IMR-90 (cell line): ENCODE measurements at regions not wholly inside any gene's neighbourhood (a gene's known extent, or its start where the extent isn't known, plus 50 kb on each side); places are given as distances from the start of the nearest gene placed in this dataset.

Source experiments
- ATAC-seq: fragments of 200-7000 bp; cut with Tn5 transposase; 2 replicates; pipeline ENCODE4 v1.9.1; 2020; ENCODE audit warnings: low read depth, mild to moderate bottlenecking, moderate library complexity
- BruUV-seq: library from RNA; stranded (reverse); fragments of 400-500 nt; replicated peaks from 2 replicates; lab custom pipeline; 2021; lab: Mats Ljungman, UMichigan
- CTCF ChIA-PET: fragments of 300-600 bp; formaldehyde crosslinking; extraction: SDS; loops from one replicate; lab custom pipeline; 2021; ENCODE audit warnings: antibody characterized with exemption; lab: Yijun Ruan, JAX
- POLR2A ChIA-PET: fragments of 300-600 bp; sonication (Branson Sonifier 250); formaldehyde crosslinking; loops from one replicate; lab custom pipeline; 2022; ENCODE audit warnings: antibody characterized with exemption; ENCODE audit not compliant: unreplicated experiment; lab: Charles Lee
- DNase-seq: peaks from one replicate; pipeline ENCODE4 v3.0.0; 2013
- H2AFZ ChIP-seq: replicated peaks from 2 replicates; pipeline ENCODE3; 2013; ENCODE audit warnings: low read length, mild to moderate bottlenecking; ENCODE audit not compliant: poor library complexity
- H2AK5ac ChIP-seq: 2 replicates; pipeline ENCODE4 v1.6.1; 2013; ENCODE audit warnings: low read depth, low read length, inconsistent platforms
- H2AK9ac ChIP-seq: replicated peaks from 2 replicates; pipeline ENCODE3; 2013; ENCODE audit warnings: mild to moderate bottlenecking, low read depth, low read length, moderate library complexity; ENCODE audit not compliant: poor library complexity
- H2BK120ac ChIP-seq: 2 replicates; pipeline ENCODE4 v1.6.1; 2013; ENCODE audit warnings: low read depth, low read length, inconsistent platforms
- H2BK15ac ChIP-seq: 3 replicates; pipeline ENCODE4 v1.6.1; 2013; ENCODE audit warnings: low read depth, low read length, inconsistent platforms
- H2BK20ac ChIP-seq: 2 replicates; pipeline ENCODE4 v1.6.1; 2013; ENCODE audit warnings: low read depth, mild to moderate bottlenecking, inconsistent platforms, low read length, moderate library complexity
- H2BK5ac ChIP-seq: 2 replicates; pipeline ENCODE4 v1.6.1; 2013; ENCODE audit warnings: mild to moderate bottlenecking, low read depth, low read length, inconsistent platforms; ENCODE audit not compliant: poor library complexity, severe bottlenecking
- H3K14ac ChIP-seq: replicated peaks from 2 replicates; pipeline ENCODE4 v1.6.1; 2013; ENCODE audit warnings: low read depth, low read length, inconsistent platforms
- H3K18ac ChIP-seq: 2 replicates; pipeline ENCODE4 v1.6.1; 2013; ENCODE audit warnings: low read depth, low read length, control low read depth
- H3K23ac ChIP-seq: 2 replicates; pipeline ENCODE4 v1.6.1; 2013; ENCODE audit warnings: low read depth, low read length, inconsistent platforms
- H3K27ac ChIP-seq: 2 replicates; pipeline ENCODE4 v1.5.1; 2013; ENCODE audit warnings: mild to moderate bottlenecking, control low read depth, low read length; ENCODE audit not compliant: insufficient read depth
- H3K27me3 ChIP-seq: 2 replicates; pipeline ENCODE4 v1.6.1; 2013; ENCODE audit warnings: low read length; ENCODE audit not compliant: control insufficient read depth, insufficient read depth
- H3K36me3 ChIP-seq: 2 replicates; pipeline ENCODE4 v1.6.1; 2013; ENCODE audit warnings: low read length, mixed read lengths; ENCODE audit not compliant: control insufficient read depth, insufficient read depth
- H3K4ac ChIP-seq: 2 replicates; pipeline ENCODE4 v1.6.1; 2013; ENCODE audit warnings: low read depth, low read length, inconsistent platforms
- H3K4me1 ChIP-seq: 2 replicates; pipeline ENCODE4 v1.6.1; 2013; ENCODE audit warnings: low read length, mixed read lengths; ENCODE audit not compliant: control insufficient read depth, insufficient read depth
- H3K4me2 ChIP-seq: 2 replicates; pipeline ENCODE4 v1.6.1; 2013; ENCODE audit warnings: low read depth, mild to moderate bottlenecking, control low read depth, low read length, moderate library complexity
- H3K4me3 ChIP-seq: 2 replicates; pipeline ENCODE4 v1.5.1; 2013; ENCODE audit warnings: low read depth, mild to moderate bottlenecking, control low read depth, low read length, moderate library complexity; ENCODE audit not compliant: insufficient read depth
- H3K56ac ChIP-seq: 2 replicates; pipeline ENCODE4 v1.6.1; 2013; ENCODE audit warnings: low read length, inconsistent platforms; ENCODE audit not compliant: insufficient read depth; ENCODE audit errors: extremely low read depth
- H3K79me1 ChIP-seq, 2 experiments: 2 replicates each; pipeline ENCODE4 v1.6.1; 2013; ENCODE audit warnings: low read length in 2 of 2, inconsistent platforms in 1 of 2, low read depth in 1 of 2
- H3K9ac ChIP-seq: 2 replicates; pipeline ENCODE4 v1.6.1; 2013; ENCODE audit warnings: low read depth, low read length, control low read depth
- H3K9me1 ChIP-seq: 2 replicates; pipeline ENCODE4 v1.6.1; 2013; ENCODE audit warnings: low read length, inconsistent platforms; ENCODE audit not compliant: insufficient read depth
- H3K9me3 ChIP-seq: 2 replicates; pipeline ENCODE4 v1.6.1; 2013; ENCODE audit warnings: low read length; ENCODE audit not compliant: control insufficient read depth, insufficient read depth
- H4K20me1 ChIP-seq: 2 replicates; pipeline ENCODE4 v1.6.1; 2013; ENCODE audit warnings: low read length, inconsistent platforms; ENCODE audit not compliant: insufficient read depth
- H4K5ac ChIP-seq: 2 replicates; pipeline ENCODE4 v1.6.1; 2013; ENCODE audit warnings: mild to moderate bottlenecking, low read depth, low read length, control low read depth
- H4K8ac ChIP-seq, 2 experiments: 2 replicates each; pipeline ENCODE4 v1.6.1; 2013; ENCODE audit warnings: low read depth in 2 of 2, low read length in 2 of 2, control low read depth in 1 of 2, inconsistent platforms in 1 of 2
- H4K91ac ChIP-seq: 2 replicates; pipeline ENCODE4 v1.6.1; 2013; ENCODE audit warnings: low read depth, low read length, inconsistent platforms; ENCODE audit not compliant: insufficient read depth
- BHLHE40 ChIP-seq: fragments of 150-350 bp; IDR thresholded peaks from 2 replicates; pipeline ENCODE4 v1.6.1; 2016; ENCODE audit warnings: mild to moderate bottlenecking, low read depth, low read length
- CEBPB ChIP-seq: IDR thresholded peaks from 2 replicates; pipeline ENCODE4 v1.6.1; 2012; ENCODE audit warnings: low read depth, low read length, improper control_type of control experiment
- CHD1 ChIP-seq: IDR thresholded peaks from 2 replicates; pipeline ENCODE4 v1.6.1; 2012; ENCODE audit warnings: low read depth, low read length, improper control_type of control experiment
- CTCF ChIP-seq: conservative IDR thresholded peaks from 2 replicates; pipeline ENCODE4 v1.5.1; 2012; ENCODE audit warnings: mild to moderate bottlenecking, low read depth, low read length, improper control_type of control experiment
- MAZ ChIP-seq: IDR thresholded peaks from 2 replicates; pipeline ENCODE4 v1.6.1; 2012; ENCODE audit warnings: low read depth, mild to moderate bottlenecking, low read length, improper control_type of control experiment, moderate library complexity, borderline replicate concordance
- MXI1 ChIP-seq: IDR thresholded peaks from 2 replicates; pipeline ENCODE4 v1.6.1; 2012; ENCODE audit warnings: low read depth, mild to moderate bottlenecking, low read length, moderate library complexity, borderline replicate concordance
- NFE2L2 ChIP-seq: fragments of 150-350 bp; IDR thresholded peaks from 2 replicates; pipeline ENCODE4 v1.6.1; 2016; ENCODE audit warnings: low read depth, mild to moderate bottlenecking, low read length
- POLR2A ChIP-seq: IDR thresholded peaks from 2 replicates; pipeline ENCODE4 v1.6.1; 2012; ENCODE audit warnings: mild to moderate bottlenecking, low read depth, low read length
- RCOR1 ChIP-seq: IDR thresholded peaks from 2 replicates; pipeline ENCODE4 v1.6.1; 2012; ENCODE audit warnings: mild to moderate bottlenecking, low read length, improper control_type of control experiment; ENCODE audit not compliant: insufficient replicate concordance
- RFX5 ChIP-seq: IDR thresholded peaks from 2 replicates; pipeline ENCODE4 v1.8.0; 2012; ENCODE audit warnings: low read depth, mild to moderate bottlenecking, low read length, moderate library complexity
- SMC3 ChIP-seq: fragments of 150-350 bp; IDR thresholded peaks from 2 replicates; pipeline ENCODE4 v1.6.1; 2016; ENCODE audit warnings: low read depth, mild to moderate bottlenecking, antibody characterized with exemption, low read length, moderate library complexity
- USF2 ChIP-seq: fragments of 150-350 bp; IDR thresholded peaks from 2 replicates; pipeline ENCODE4 v1.6.1; 2017; ENCODE audit warnings: mild to moderate bottlenecking, antibody characterized with exemption, low read length, low read depth
- WGBS, 2 experiments: methylation state at CpG; one replicate each; pipeline versions ENCODE4 v1.1.5 to v1.1.7; 2013; ENCODE audit warnings: missing lambda C conversion rate in 2 of 2; ENCODE audit not compliant: insufficient read length in 1 of 2; ENCODE audit errors: extremely low coverage in 2 of 2; 5-methylcytosine and 5-hydroxymethylcytosine counted together
- dilution Hi-C: fragments of 300-500 bp; cut with HindIII; formaldehyde crosslinking; loops from one replicate; pipeline ENCODE4 v1.14.3; 2018; ENCODE audit warnings: low sequenced_read_pairs; ENCODE audit not compliant: unreplicated experiment
- in situ Hi-C: fragments of 300-500 bp; cut with MboI; formaldehyde crosslinking; loops from 3 replicates; pipeline ENCODE4 v1.14.3; 2019; ENCODE audit warnings: low sequenced_read_pairs, inconsistent platforms, mixed read lengths
- intact Hi-C: fragments of 100-400 bp; cut with micrococcal nuclease; formaldehyde crosslinking; loops from 2 replicates; pipeline ENCODE4 v1.10.0; 2022
- TF ChIP-seq, protein P1 (sequence below): fragments of 150-350 bp; IDR thresholded peaks from 2 replicates; pipeline ENCODE4 v1.6.1; 2016; ENCODE audit warnings: low read depth, mild to moderate bottlenecking, low read length, moderate library complexity, borderline replicate concordance

- no peak for ATAC-seq
Measured at GRCh38 chr5:85716344-85717202, 901.2 kb upstream of the COX7C start.

More at GRCh38 chr5:85716344-85717202, 901.2 kb upstream of the COX7C start:
- Histone ChIP-seq H2BK5ac (no peak overlapping the region), H3K36me3 (no peaks in the 10 kb centered on the region), H4K91ac (no peak overlapping the region), H4K8ac (no peak overlapping the region), H3K79me1 (no peaks in the 10 kb centered on the region), H2BK20ac (no peak overlapping the region), H2AK9ac (no peak overlapping the region), H4K20me1 (no peaks in the 10 kb centered on the region), H3K9me3 (peaks cover 3% of the 10 kb centered on the region), H3K27me3 (no peaks in the 10 kb centered on the region), H2BK15ac (no peak overlapping the region), H3K27ac (no peak overlapping the region), H2AK5ac (no peak overlapping the region), H3K4ac (no peak overlapping the region), H3K4me1 (no peaks in the 10 kb centered on the region), H3K18ac (no peak overlapping the region), H3K14ac (no peak overlapping the region), H3K9ac (no peak overlapping the region), H3K9me1 (no peaks in the 10 kb centered on the region), H3K4me2 (no peak overlapping the region), H3K56ac (no peak overlapping the region), H3K23ac (no peak overlapping the region), H2BK120ac (no peak overlapping the region), H4K5ac (no peak overlapping the region), H2AFZ (no peak overlapping the region), H3K4me3 (no peak overlapping the region)
- BruUV-seq = no TSS peak
- in situ Hi-C loops (no loop called here), intact Hi-C loops (no loop called here), dilution Hi-C loops (no loop called here)
- ChIA-PET CTCF (no interaction called here), POLR2A (no interaction called here)
- DNase-seq = no peak
- WGBS, 2 experiments = 40% methylated on average over 1 of the region's 8 CpGs; no CpG with 5 or more reads in 1 of the 2 experiments
- no peak for TF ChIP-seq BHLHE40
- no peak for TF ChIP-seq USF2
- TF ChIP-seq, protein P1, sequence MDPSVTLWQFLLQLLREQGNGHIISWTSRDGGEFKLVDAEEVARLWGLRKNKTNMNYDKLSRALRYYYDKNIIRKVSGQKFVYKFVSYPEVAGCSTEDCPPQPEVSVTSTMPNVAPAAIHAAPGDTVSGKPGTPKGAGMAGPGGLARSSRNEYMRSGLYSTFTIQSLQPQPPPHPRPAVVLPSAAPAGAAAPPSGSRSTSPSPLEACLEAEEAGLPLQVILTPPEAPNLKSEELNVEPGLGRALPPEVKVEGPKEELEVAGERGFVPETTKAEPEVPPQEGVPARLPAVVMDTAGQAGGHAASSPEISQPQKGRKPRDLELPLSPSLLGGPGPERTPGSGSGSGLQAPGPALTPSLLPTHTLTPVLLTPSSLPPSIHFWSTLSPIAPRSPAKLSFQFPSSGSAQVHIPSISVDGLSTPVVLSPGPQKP = no peak
- no peak for TF ChIP-seq NFE2L2
- TF ChIP-seq CEBPB = no peak
- no peak for TF ChIP-seq SMC3
- TF ChIP-seq CHD1 = no peak
- no peak for TF ChIP-seq RCOR1
- no peak for TF ChIP-seq POLR2A
- TF ChIP-seq CTCF = no peak
- TF ChIP-seq MAZ = no peak
- TF ChIP-seq MXI1 = no peak
- TF ChIP-seq RFX5 = no peak
